ENCODE measurements at regions not wholly inside any gene's neighbourhood (a gene's known extent, or its start where the extent isn't known, plus 50 kb on each side); places are given as distances from the start of the nearest gene placed in this dataset.

GRCh38 chr5:135222771-135223170 lies 176.3 kb downstream of the MACROH2A1 start:
- Histone ChIP-seq H3K27me3 (ENCODE audit: control insufficient read depth, low read length) (no peaks in the 10 kb centered on the region), H3F3A (ENCODE audit: control insufficient read depth, insufficient read depth) (no peaks in the 10 kb centered on the region), H3K36me3 (ENCODE audit: control insufficient read depth, low read length) (no peaks in the 10 kb centered on the region), H3K9me3 (ENCODE audit: control insufficient read depth, insufficient read depth, low read length) (no peaks in the 10 kb centered on the region), H3K27ac (ENCODE audit: low read depth, low read length) (no peak overlapping the region), H3K4me3 (ENCODE audit: low read length) (no peak overlapping the region), H3K4me1 (ENCODE audit: control insufficient read depth, low read length) (peaks cover 7% of the 10 kb centered on the region; the same call in 1 of the 2 replicates), H4K20me1 (ENCODE audit: control insufficient read depth, insufficient read depth, low read depth, low read length) (no peaks in the 10 kb centered on the region), H3K9me2 (replicated peaks; ENCODE audit: control insufficient read depth, low read length) (no peaks in the 10 kb centered on the region), H3K79me2 (ENCODE audit: control insufficient read depth, low read length) (no peaks in the 10 kb centered on the region), H3K4me2 (ENCODE audit: low read length) (no peak overlapping the region)
- no peak for TF ChIP-seq CTCF (IDR thresholded peaks at IDR 0.05; ENCODE audit: low read depth, low read length, poor library complexity, severe bottlenecking)
- no peak for TF ChIP-seq EZH2phosphoT487 (IDR thresholded peaks at IDR 0.05; ENCODE audit: borderline replicate concordance, low read length)

- H3K27ac ChIP-seq (ENCODE audit: low read depth, low read length), result no peak overlapping the region
- no peaks in the 10 kb centered on the region for H3F3A ChIP-seq (ENCODE audit: control insufficient read depth, insufficient read depth)
- no peaks in the 10 kb centered on the region for H3K9me3 ChIP-seq (ENCODE audit: control insufficient read depth, insufficient read depth, low read length)
- H3K36me3 ChIP-seq (ENCODE audit: control insufficient read depth, low read length), result no peaks in the 10 kb centered on the region
- no peaks in the 10 kb centered on the region for H3K79me2 ChIP-seq (ENCODE audit: control insufficient read depth, low read length)
- no peaks in the 10 kb centered on the region for H4K20me1 ChIP-seq (ENCODE audit: control insufficient read depth, insufficient read depth, low read depth, low read length)
- no peak overlapping the region for H3K4me2 ChIP-seq (ENCODE audit: low read length)
- H3K4me3 ChIP-seq (ENCODE audit: low read length), result no peak overlapping the region
- H3K9me2 ChIP-seq (replicated peaks; ENCODE audit: control insufficient read depth, low read length), result no peaks in the 10 kb centered on the region
- peaks cover 7% of the 10 kb centered on the region; the same call in 1 of the 2 replicates for H3K4me1 ChIP-seq (ENCODE audit: control insufficient read depth, low read length)
- no peaks in the 10 kb centered on the region for H3K27me3 ChIP-seq (ENCODE audit: control insufficient read depth, low read length)
- TF ChIP-seq EZH2phosphoT487 (IDR thresholded peaks at IDR 0.05; ENCODE audit: borderline replicate concordance, low read length) (no peak), CTCF (IDR thresholded peaks at IDR 0.05; ENCODE audit: low read depth, low read length, poor library complexity, severe bottlenecking) (no peak)
Measured at GRCh38 chr5:135222171-135222681, 176.8 kb downstream of the MACROH2A1 start.

GRCh38 chr5:135221696-135222095 lies 177.3 kb downstream of the MACROH2A1 start:
- Histone ChIP-seq H4K20me1 (ENCODE audit: control insufficient read depth, insufficient read depth, low read depth, low read length) (no peaks in the 10 kb centered on the region), H3K79me2 (ENCODE audit: control insufficient read depth, low read length) (no peaks in the 10 kb centered on the region), H3K4me1 (ENCODE audit: control insufficient read depth, low read length) (peaks cover 7% of the 10 kb centered on the region; the same call in 1 of the 2 replicates), H3F3A (ENCODE audit: control insufficient read depth, insufficient read depth) (no peaks in the 10 kb centered on the region), H3K36me3 (ENCODE audit: control insufficient read depth, low read length) (no peaks in the 10 kb centered on the region), H3K4me2 (ENCODE audit: low read length) (no peak overlapping the region), H3K27ac (ENCODE audit: low read depth, low read length) (no peak overlapping the region), H3K9me2 (replicated peaks; ENCODE audit: control insufficient read depth, low read length) (no peaks in the 10 kb centered on the region), H3K4me3 (ENCODE audit: low read length) (no peak overlapping the region), H3K27me3 (ENCODE audit: control insufficient read depth, low read length) (no peaks in the 10 kb centered on the region), H3K9me3 (ENCODE audit: control insufficient read depth, insufficient read depth, low read length) (no peaks in the 10 kb centered on the region)
- TF ChIP-seq CTCF (IDR thresholded peaks at IDR 0.05; ENCODE audit: low read depth, low read length, poor library complexity, severe bottlenecking) (no peak), EZH2phosphoT487 (IDR thresholded peaks at IDR 0.05; ENCODE audit: borderline replicate concordance, low read length) (no peak)
